Thyroid gland (tissue), 4 donors: ENCODE measurements at regions not wholly inside any gene's neighbourhood (a gene's known extent, or its start where the extent isn't known, plus 50 kb on each side); places are given as distances from the start of the nearest gene placed in this dataset.

Experiments
- POLR2A ChIP-seq, 2 donors: fragments of 450-650 bp; IDR thresholded peaks; one replicate each; pipeline ENCODE4 v1.6.1; 2017; ENCODE audit warnings: antibody characterized with exemption in 2 of 2, mild to moderate bottlenecking in 2 of 2, moderate library complexity in 1 of 2
- TF ChIP-seq, protein P1 (sequence below), 6 experiments: fragments of 200-600 bp in 3 of 6; fragments of 450-650 bp in 3 of 6; sonication (generic) in 3 of 6; IDR thresholded peaks; one replicate each; pipeline ENCODE4 v1.5.1; 2016 to 2019; ENCODE audit warnings: antibody characterized with exemption in 6 of 6, mild to moderate bottlenecking in 2 of 6, inconsistent platforms in 1 of 6, moderate library complexity in 1 of 6

DNA sequence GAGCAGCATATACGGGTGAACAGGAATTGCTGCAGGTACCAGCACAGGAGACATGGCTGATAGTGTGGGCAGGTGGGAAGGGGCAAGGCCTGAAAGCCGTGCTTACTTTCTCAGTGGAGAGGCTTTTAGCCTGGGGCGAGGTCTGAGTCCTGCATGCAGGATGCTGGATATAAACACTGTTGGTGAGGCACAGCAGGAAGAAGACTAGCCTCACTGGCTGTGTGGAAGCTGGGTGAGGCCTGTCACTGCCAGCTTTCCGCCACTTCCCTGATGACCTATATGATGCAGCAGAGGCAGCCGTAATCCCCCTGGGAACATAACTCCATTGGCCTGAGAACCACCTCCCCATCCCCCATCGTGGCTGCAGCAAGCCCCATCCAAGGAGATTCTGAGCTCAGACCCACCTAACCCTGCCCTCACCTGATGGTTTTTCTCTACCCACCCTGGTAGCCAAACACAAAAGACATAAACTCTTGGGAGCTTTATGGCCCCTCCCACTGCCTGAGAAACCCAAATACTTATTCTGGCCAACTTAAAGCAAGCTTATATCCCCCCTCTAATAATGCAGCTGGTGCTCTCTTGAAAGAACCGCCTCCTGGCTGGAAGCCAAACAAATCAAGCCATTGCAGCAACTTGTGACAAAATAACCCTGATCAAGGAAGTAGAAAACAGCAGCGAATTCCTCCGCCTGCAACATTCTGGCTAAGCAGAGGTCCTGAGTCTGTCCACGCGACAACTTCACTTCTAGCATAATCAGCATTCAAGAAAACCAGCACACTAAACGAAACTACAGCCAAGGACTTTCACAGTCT, 54.6 kb upstream of the DSC1 start:
- TF ChIP-seq, protein P1, sequence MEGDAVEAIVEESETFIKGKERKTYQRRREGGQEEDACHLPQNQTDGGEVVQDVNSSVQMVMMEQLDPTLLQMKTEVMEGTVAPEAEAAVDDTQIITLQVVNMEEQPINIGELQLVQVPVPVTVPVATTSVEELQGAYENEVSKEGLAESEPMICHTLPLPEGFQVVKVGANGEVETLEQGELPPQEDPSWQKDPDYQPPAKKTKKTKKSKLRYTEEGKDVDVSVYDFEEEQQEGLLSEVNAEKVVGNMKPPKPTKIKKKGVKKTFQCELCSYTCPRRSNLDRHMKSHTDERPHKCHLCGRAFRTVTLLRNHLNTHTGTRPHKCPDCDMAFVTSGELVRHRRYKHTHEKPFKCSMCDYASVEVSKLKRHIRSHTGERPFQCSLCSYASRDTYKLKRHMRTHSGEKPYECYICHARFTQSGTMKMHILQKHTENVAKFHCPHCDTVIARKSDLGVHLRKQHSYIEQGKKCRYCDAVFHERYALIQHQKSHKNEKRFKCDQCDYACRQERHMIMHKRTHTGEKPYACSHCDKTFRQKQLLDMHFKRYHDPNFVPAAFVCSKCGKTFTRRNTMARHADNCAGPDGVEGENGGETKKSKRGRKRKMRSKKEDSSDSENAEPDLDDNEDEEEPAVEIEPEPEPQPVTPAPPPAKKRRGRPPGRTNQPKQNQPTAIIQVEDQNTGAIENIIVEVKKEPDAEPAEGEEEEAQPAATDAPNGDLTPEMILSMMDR (IDR thresholded peaks at IDR 0.05): no peak
- TF ChIP-seq POLR2A (IDR thresholded peaks at IDR 0.05): no peak
